ENCODE measurements at regions not wholly inside any gene's neighbourhood (a gene's known extent, or its start where the extent isn't known, plus 50 kb on each side); places are given as distances from the start of the nearest gene placed in this dataset.

DNA sequence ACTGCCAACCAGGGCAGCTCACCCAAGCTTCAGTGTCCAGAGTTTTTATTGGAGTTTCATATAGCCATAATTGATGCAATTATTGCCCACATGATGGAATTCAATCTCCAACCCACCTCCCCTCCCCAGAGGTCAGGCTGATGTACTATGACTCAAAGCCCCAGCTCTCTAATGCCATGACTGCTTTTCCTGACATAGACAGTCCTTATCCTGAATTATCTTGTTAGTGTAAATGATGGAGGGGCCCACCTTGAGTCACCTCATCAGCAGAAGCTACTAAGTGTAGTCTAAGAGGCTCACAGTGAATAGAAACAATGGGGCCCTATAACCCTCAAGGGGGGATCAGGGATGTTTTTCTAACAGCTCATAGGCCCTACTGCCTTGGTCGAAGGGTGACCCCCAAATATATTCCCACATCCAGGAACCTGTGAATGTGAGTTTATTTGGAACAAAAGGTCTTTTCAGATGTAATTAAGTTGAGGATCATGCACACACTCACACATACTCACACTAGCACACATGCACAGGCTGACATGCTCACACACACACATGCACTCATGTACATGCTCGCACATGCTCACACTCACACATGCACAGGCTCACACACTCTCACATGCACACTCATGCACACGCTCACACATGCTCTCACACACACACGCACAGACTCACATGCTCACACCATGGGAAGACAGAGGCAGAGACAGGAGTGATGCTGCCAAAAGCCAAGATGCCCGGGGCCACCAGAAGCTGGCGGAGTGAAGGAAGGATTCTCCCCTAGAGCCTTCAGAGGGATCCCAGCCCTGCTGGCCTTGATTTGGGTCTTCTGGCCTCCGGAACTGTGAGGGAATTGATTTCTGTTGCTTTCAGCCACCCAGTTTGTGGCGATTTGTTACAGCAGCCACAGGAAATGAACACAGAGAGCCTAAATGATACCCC, 131.2 kb upstream of the SMAD3 start:
- DNase-seq = no peak

DNA sequence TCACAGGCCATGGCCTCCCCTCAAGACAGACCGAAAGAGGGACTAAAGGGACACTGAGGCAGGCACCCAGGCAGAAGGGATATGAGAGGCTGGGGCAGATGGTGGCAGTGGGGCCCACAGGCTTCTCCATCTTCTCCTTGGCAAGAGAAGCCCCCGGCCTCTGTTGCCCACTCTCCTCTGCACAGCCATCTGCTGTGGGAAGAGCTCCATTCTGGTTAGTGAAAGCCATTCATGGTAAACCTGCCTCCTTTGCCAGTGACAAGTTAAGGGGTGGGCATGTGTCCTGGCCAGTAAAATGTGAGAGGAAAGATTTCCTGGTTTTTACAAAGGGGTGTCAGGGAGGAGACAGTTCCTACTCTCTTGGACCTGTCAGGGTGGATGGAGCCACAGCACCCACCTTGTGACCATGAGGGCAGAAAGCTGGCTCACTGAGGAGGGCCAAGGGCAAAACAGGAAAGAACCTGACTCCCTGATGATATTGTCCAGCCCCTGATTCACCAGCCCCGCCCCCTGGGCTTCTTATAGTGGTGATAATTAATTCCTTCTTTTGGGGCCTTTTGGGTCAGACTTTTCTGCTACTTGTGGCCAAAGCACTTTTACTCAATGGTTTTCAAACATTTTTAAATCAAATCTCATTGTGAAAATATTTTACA, 130.4 kb upstream of the SMAD3 start:
- no peak for DNase-seq

DNA sequence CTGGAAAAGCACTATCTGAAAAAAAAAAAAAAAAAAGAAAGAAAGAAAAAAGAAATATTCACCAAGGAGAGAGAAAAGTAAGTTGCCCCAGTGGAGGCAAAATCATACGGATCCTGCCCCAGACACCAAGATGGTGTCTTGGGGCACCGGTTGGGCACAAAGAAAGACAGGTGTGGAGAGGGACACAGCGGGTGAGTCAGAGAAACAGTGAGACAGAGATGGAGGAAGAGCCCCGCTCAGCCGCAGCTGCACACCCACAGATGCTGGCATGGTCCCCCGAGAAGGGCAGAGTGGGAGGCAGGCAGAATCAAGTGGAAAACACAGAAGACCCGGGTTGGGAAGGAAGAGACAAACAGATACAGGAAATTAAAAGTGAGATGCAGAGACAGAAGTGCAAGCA, 129.7 kb upstream of the SMAD3 start:
- no peak for DNase-seq

GRCh38 chr15:66936109-66936860, 129.1 kb upstream of the SMAD3 start:
- no peak for DNase-seq

- no peak for DNase-seq
Measured at GRCh38 chr15:66936861-66937582, 128.4 kb upstream of the SMAD3 start.

GRCh38 chr15:66937588-66937987, 127.8 kb upstream of the SMAD3 start:
- no peak for DNase-seq

DNA sequence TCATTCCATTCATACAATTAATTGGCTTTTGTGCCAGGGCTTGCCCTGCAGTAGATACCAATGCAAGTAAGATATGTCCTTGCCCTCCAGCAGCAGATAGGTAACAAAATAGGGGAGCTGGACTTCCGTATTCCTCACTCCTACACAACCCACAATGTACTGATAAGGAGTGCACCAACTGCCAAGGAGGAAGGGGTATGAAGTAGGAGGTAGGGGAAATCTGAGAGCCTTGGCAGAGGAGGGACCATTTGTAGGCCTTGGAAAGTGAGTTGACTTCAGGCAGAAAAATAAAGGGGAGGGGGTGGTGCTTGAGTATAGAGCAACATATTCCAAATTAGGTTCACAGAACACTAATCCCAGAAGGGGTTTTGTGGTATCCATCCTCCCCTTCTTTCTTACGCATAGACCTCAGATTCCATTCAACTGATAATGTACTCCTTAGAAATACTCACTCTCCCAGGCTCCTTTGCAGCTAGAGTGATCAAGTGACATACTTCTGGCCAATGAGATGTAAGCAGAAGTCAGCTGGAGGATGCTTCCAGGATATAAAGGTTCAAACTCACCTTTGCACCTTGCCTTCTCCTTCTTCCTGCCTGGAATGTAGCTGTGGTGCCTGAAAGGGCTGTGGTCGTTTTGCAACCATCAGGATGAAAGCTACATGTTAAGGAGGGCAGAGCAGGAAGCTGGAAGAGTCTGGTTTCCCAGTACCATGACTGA, 127.1 kb upstream of the SMAD3 start:
- no peak for DNase-seq

GRCh38 chr15:66939016-66939415, 126.4 kb upstream of the SMAD3 start:
- DNase-seq = no peak

DNA sequence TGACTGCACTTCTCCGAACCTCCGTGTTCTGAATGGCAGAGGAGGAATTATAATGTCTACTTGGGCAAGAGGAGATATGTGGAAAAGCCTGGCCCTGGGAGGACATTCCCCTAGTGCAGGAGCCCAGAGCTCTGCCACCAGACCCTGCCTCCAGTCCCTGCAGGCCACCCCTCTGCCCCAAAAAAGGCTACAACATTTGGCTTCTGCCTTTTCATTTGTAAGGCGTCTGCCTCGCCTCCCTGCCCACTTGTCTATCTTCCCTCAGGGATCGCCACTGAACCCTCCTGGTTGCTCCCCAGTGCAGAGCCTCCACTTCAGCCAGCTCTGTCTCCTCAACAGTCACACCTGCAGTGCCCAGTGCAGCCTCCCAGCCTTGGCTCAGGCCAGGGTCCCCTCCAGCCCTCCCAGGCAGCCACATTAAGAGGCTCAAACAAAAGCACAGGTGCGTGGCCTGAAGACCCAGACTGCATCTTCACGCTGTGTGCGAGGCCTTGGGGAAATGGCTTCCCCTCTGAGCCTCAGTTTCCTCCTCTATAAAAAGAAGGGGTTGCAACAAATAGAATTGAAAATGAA, 125.9 kb upstream of the SMAD3 start:
- DNase-seq = no peak

DNA sequence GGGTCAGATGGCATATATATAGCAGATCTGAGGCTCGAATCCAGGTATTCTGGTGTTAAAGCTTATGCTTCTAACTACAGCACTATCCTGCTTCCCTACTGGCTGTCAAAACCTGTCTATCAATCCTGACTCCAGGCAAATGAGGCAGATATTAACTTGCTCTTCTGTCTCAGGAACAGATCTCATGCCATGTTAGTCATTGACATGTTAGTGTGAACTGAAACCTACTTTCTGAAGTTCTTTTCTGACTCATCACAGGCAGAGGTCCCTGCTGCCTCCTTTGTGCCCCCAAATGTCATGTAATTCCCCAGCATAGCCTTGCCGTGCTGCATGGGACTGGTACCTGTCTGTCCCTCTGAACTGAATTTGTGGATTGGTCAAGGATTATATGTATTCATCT, 125.0 kb upstream of the SMAD3 start:
- DNase-seq = no peak

- DNase-seq = no peak
Measured at GRCh38 chr15:66941108-66941711, 124.2 kb upstream of the SMAD3 start.

DNA sequence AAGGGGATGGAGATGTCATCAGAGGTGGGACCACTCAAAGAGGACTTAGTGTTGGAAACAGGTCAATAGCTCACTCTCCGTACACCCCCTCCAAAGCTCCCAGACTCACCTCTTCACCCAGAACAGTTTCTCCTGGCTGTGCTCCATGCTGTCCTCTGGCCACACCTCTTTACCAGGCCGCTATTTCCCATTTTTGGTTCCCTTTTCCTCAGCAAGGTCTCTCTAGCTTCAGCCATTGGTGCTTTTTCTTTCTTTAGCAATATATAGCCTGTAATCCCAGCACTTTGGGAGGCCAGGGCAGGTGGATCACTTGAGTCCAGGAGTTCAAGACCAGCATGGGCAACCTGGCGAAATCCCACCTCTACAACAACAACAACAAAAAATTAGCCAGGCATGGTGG, 123.6 kb upstream of the SMAD3 start:
- no peak for DNase-seq

- no peak for DNase-seq
Measured at GRCh38 chr15:66942649-66943390, 122.6 kb upstream of the SMAD3 start.

DNA sequence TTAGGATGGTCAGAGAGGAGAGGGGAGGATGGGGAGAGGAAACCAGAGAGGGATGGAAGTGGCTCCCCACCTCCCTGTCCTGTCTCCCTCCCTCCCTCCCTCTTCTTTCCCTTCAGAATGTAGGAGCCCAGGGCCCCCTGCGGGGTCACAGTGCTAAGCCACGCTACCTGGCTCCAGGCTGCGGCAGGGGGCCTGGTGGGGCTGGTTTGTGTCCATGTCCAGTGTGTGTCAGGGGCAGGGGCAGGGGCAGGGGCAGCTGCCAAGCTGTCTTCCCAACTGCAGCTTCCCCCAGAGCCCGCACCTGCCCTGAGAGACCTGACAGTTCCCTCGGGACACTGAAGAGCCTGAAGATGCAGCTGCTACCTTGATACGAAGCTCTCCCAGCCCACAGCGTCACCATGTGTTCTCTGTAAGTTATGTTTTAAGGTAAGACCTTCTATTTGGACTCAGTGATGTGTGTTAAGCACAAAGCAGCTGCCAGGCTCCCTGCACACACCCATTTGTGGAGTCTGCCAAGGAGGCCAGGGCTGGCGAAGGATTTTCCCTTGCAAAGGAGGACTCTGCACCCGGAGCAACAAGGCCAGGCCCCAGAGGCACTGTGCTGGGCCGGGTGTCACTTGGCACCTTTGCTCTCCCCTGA, 121.8 kb upstream of the SMAD3 start:
- DNase-seq = no peak

DNA sequence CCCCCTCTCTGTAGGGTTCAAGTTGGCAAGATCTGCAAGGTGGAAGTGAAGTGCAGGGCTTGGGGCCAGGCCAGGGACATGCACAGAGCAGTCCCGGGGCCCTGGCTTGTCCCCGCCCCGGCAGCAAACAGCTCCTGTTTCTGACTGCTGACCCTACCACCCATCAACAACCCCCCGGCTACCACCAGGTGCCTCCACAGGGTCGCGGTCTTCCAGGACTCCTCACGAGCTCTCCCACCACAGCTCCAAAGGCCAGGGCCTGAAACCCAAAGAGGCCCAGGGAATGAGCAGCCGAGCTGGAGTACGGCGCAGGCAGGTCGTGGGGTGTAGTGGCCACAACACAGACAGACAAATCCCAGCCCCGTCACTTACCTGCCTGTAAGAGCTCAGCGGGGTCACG, 121.3 kb upstream of the SMAD3 start:
- no peak for DNase-seq

DNA sequence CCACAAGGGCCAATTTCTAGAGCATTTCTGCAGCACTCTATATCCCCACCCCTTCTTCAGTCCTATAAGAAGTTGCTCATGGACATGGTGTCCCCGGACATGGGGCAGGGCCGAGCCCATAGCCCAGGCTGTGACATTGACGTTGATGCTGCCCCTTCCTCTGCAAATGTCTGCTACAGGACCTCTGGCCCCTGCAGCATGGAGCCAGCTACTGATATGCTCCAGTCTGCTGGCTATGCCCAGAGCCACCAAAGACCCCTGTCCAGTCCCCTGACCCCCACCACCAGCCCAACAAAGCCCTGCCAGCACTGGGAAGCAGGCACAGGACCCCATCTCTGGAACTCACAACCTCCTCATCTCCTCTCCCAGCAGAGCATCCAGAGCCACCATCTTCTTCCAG, 120.1 kb upstream of the SMAD3 start:
- no peak for DNase-seq

DNA sequence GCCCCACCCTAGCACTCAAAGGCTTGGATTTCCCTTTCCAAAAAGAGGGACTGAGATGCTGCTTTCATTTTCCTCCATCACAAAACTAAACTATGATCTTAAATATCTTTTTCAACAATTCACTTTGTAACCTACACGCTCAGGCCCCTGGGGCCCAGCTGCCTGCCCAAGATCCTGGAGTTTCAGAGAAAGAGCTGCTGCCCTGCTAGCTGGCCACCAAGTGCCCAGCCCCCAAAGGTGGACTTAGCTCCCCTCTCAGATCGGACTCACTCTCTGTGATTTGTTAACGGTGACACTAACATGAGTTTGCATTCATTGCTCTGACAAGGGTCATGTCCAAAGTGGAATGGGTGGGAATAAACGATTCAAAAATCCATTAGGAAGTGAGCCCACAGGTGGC, 119.6 kb upstream of the SMAD3 start:
- DNase-seq = no peak

DNA sequence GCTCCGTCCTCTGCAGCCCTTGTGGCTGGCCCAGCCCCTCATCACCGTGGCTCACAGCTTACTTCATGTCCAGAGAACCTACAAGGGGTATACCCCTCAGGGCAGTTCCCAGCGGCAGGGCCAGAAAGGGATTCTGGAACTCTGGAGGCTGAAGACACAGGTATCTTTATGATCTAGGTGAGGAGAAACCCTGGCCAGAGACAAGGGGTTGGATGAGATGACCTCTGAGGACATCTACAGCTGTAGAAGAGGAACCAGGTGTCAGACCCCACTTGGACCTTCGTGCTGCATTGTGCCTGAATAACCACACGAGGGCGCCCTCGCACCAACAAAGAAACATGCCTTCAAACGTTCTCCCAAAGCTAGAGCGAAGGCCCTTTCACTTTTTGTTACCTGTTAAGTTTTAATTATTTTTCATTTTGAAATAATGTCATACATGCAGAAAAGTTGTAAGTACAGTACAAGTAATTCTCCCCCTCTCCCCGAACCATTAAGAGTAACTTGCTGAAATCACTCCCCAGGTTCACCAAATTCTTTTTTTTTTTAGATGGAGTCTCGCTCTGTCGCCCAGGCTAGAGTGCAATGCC, 118.7 kb upstream of the SMAD3 start:
- peak; percentile 86 for DNase-seq

DNA sequence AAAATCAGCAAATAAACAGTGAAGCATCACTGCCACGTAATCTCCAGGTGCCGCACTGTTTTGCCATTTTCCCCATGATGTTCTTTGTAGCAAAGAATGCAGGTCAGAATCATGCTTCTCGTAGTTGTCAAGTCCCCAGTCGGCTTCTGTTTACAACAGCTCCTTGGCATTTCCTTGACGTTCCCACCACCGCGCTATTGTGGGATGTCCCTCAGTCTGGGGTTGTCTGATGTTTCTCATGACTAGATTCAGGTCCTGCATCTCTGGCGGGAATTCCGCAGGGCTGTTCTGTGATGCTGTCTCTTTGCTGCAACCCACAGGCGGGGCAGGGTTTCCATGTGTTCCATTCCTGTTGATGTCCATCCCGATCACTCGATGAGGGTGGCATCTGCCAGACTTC, 117.9 kb upstream of the SMAD3 start:
- DNase-seq = no peak

DNA sequence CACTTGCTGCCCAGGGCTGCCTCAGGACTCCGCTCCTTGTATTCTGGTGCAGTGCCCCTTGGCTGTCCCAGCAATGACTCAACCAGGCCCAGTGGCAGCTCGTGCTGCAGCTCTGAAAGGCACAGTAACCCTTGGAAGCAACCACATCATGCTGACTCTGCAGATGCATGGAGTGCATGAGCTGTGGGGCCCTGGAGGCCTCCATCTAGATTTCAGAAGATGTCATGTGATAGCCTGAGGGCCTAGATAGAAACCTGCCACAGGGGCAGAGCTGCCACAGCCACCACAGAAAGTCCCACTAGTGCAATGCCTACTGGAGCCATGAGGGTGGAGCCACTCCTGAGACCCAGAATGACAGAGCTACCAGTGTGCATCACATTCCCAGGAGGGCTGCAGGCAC, 117.1 kb upstream of the SMAD3 start:
- DNase-seq = no peak

All from activated CD8-positive, alpha-beta memory T cell treated with anti-CD3 and anti-CD28 coated beads, Interleukin-2, amount 50 U/mL, for 48 hours (primary cell).